ENCODE measurements at regions not wholly inside any gene's neighbourhood (a gene's known extent, or its start where the extent isn't known, plus 50 kb on each side); places are given as distances from the start of the nearest gene placed in this dataset.
A peak's percentile ranks its signal among the peaks of the same experiment; 100 is the strongest.

- intact Hi-C loops (cut with DNase I; ENCODE audit: low total_unique reads): no loop called here
- peaks cover 27 to 36% of the 10 kb centered on the region in 2 donors for H3K4me1 ChIP-seq
- H3K4me3 ChIP-seq: no peak overlapping the region
- in situ Hi-C loops (cut with MboI; ENCODE audit: low sequenced_read_pairs in 4 of 4): no loop called here
- H3K36me3 ChIP-seq: no peaks in the 10 kb centered on the region
- no peak for TF ChIP-seq POLR2A (IDR thresholded peaks at IDR 0.05)
- no peak for TF ChIP-seq CTCF (IDR thresholded peaks at IDR 0.05 in 4 of 5, conservative IDR thresholded peaks at IDR 0.05 in 1 of 5)
- no peak overlapping the region for H3K27ac ChIP-seq
- H3K9me3 ChIP-seq: no peaks in the 10 kb centered on the region
- DNase-seq (no peak), ATAC-seq (no peak)
- no peaks in the 10 kb centered on the region for H3K27me3 ChIP-seq
Observed at GRCh38 chr5:124685404-124685930, 61.0 kb downstream of the ZNF608 start.

DNA sequence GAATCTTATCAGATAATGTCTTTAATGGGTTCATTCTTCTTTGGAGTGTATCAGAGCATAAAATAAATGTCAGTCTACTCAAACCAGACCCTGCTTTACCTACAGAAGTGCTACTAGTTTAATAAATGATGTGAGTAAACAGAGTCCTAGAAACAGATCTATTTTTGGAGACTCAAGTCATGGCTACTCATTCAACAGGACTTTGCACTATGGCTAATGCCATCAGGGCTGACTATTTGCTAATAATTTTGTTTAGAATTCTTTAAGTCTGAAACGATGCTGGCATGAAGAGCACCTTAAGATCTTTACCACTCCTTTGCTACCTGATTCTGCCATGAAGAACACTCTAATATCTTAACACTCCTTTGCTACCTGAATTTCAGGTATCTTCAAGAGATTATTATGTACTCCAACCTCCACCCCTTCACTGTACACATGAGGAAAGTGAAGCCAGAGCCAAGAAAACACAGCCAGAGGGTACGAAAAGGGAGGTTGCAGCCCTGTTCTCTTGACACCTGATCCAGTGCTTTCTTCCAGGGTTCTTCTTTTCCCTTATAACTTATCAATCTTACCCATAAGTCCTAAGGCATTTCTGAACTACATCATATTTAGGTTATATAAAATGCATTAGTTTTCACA, 62.4 kb downstream of the ZNF608 start:
- ATAC-seq: peak; percentile 78 to 82
- in situ Hi-C loops (cut with MboI; ENCODE audit: low sequenced_read_pairs in 4 of 4): no loop called here
- Histone ChIP-seq H3K36me3 (no peaks in the 10 kb centered on the region), H3K4me3 (no peak overlapping the region), H3K27me3 (no peaks in the 10 kb centered on the region), H3K4me1 (peaks cover 35 to 41% of the 10 kb centered on the region in 2 donors), H3K9me3 (no peaks in the 10 kb centered on the region), H3K27ac (peak overlapping the region in 3 of 4 donors; percentile 9 to 41 (median 33))
- DNase-seq: no peak
- intact Hi-C loops (cut with DNase I; ENCODE audit: low total_unique reads): no loop called here
- TF ChIP-seq POLR2A (IDR thresholded peaks at IDR 0.05): no peak

GRCh38 chr5:124679578-124680199, 66.8 kb downstream of the ZNF608 start:
- DNase-seq (no peak), ATAC-seq (no peak)
- H3K4me3 ChIP-seq: no peak overlapping the region
- no peaks in the 10 kb centered on the region for H3K27me3 ChIP-seq
- in situ Hi-C loops (cut with MboI; ENCODE audit: low sequenced_read_pairs in 4 of 4): no loop called here
- no peaks in the 10 kb centered on the region for H3K9me3 ChIP-seq
- H3K4me1 ChIP-seq: peaks cover 47 to 58% of the 10 kb centered on the region in 2 donors
- no peak overlapping the region for H3K27ac ChIP-seq
- TF ChIP-seq CTCF (IDR thresholded peaks at IDR 0.05 in 4 of 5, conservative IDR thresholded peaks at IDR 0.05 in 1 of 5) (no peak), POLR2A (IDR thresholded peaks at IDR 0.05) (no peak)
- H3K36me3 ChIP-seq: no peaks in the 10 kb centered on the region
- intact Hi-C loops (cut with DNase I; ENCODE audit: low total_unique reads): no loop called here

DNA sequence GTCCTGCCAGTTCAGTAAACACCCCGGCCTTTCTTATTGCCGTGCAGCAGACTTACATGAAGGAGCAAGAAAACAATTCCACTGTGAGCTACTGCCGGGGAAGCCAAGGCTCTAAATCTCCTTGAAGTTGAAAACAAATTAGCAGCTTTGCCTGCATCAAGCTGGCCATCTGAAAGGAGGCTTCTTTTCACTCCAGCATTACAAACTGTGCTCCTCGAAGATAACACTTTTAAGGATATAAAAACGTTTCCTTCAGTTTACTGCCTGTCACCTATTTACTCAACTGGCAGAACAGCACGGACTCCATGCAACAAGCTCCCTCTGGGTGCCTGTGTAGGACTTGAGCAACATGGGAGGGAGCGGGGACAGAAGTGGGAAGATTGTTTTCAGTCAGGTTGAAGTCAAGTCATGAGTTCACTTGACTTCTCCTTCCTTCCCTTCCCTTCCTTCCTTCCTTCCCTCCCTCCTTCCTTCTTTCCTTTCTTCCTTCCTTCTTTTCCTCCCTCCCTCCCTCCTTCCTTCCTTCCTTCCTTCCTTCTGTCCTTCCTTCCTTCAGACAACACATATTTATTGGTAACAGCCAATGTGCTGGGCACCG, 67.4 kb downstream of the ZNF608 start:
- Histone ChIP-seq H3K4me3 (no peak overlapping the region), H3K36me3 (no peaks in the 10 kb centered on the region), H3K9me3 (no peaks in the 10 kb centered on the region), H3K27me3 (no peaks in the 10 kb centered on the region), H3K4me1 (peaks cover 40 to 51% of the 10 kb centered on the region in 2 donors), H3K27ac (peak overlapping the region in 3 of 4 donors; percentile 22 to 44 (median 41))
- ATAC-seq (peak in 1 of 2 donors; percentile 12), DNase-seq (no peak)
- intact Hi-C loops (cut with DNase I; ENCODE audit: low total_unique reads) (no loop called here), in situ Hi-C loops (cut with MboI; ENCODE audit: low sequenced_read_pairs in 4 of 4) (no loop called here)
- TF ChIP-seq CTCF (IDR thresholded peaks at IDR 0.05 in 4 of 5, conservative IDR thresholded peaks at IDR 0.05 in 1 of 5) (no peak), POLR2A (IDR thresholded peaks at IDR 0.05) (no peak)

DNA sequence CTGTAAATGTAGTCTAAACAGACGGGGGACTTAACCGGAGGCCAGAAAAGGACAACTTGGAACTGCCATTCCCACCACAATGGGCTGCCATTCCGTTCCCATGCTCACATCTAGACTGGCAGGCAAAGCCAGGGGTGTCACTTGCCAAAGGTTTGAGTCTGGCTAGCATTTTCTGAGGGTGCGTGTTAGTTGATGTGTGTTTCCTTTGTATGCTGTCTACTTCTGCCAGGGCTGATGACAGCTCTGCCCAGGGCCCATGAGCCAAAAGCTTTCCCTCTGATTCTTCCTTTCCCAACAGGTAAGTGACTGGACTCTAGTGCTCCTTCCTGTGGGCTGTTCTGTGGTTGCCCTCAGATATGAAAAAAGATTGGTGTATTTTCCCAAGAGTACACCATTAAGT, 68.0 kb downstream of the ZNF608 start:
- in situ Hi-C loops (cut with MboI; ENCODE audit: low sequenced_read_pairs in 4 of 4): no loop called here
- Histone ChIP-seq H3K36me3 (no peaks in the 10 kb centered on the region), H3K27ac (peak overlapping the region in 3 of 4 donors; percentile 22 to 44 (median 41)), H3K4me3 (no peak overlapping the region), H3K4me1 (peaks cover 35 to 46% of the 10 kb centered on the region in 2 donors), H3K27me3 (no peaks in the 10 kb centered on the region), H3K9me3 (no peaks in the 10 kb centered on the region)
- TF ChIP-seq CTCF (IDR thresholded peaks at IDR 0.05 in 4 of 5, conservative IDR thresholded peaks at IDR 0.05 in 1 of 5) (no peak), POLR2A (IDR thresholded peaks at IDR 0.05) (no peak)
- intact Hi-C loops (cut with DNase I; ENCODE audit: low total_unique reads): no loop called here
- no peak for DNase-seq
- ATAC-seq: peak; percentile 7 to 43

All from gastrocnemius medialis (tissue), 4 donors.